ENCODE measurements at regions not wholly inside any gene's neighbourhood (a gene's known extent, or its start where the extent isn't known, plus 50 kb on each side); places are given as distances from the start of the nearest gene placed in this dataset.

GRCh38 chr1:147472489-147472888 is 68.8 kb upstream of the BCL9 start:
- DNase-seq, result no peak
- Histone ChIP-seq H3K27me3 (ENCODE audit: low read depth) (no peaks in the 10 kb centered on the region), H3K4me1 (no peaks in the 10 kb centered on the region), H3K36me3 (no peaks in the 10 kb centered on the region), H3K27ac (replicated peaks) (no peak overlapping the region), H3K9me3 (replicated peaks) (peaks cover 1% of the 10 kb centered on the region), H3K4me3 (no peak overlapping the region)
- no peak for TF ChIP-seq CTCF (IDR thresholded peaks at IDR 0.05; ENCODE audit: borderline replicate concordance)
- intact Hi-C loops (cut with micrococcal nuclease), result no loop called here

GRCh38 chr1:147472966-147473732 is 68.2 kb upstream of the BCL9 start:
- intact Hi-C loops (cut with micrococcal nuclease), result no loop called here
- no peak for DNase-seq
- no peaks in the 10 kb centered on the region for H3K36me3 ChIP-seq
- H3K27ac ChIP-seq (replicated peaks), result no peak overlapping the region
- H3K4me1 ChIP-seq, result no peaks in the 10 kb centered on the region
- H3K27me3 ChIP-seq (ENCODE audit: low read depth), result no peaks in the 10 kb centered on the region
- no peaks in the 10 kb centered on the region for H3K9me3 ChIP-seq (replicated peaks)
- no peak overlapping the region for H3K4me3 ChIP-seq
- TF ChIP-seq CTCF (IDR thresholded peaks at IDR 0.05; ENCODE audit: borderline replicate concordance), result no peak

- Histone ChIP-seq H3K36me3 (no peaks in the 10 kb centered on the region), H3K27me3 (ENCODE audit: low read depth) (no peaks in the 10 kb centered on the region), H3K9me3 (replicated peaks) (no peaks in the 10 kb centered on the region), H3K27ac (replicated peaks) (no peak overlapping the region), H3K4me3 (no peak overlapping the region), H3K4me1 (no peaks in the 10 kb centered on the region)
- intact Hi-C loops (cut with micrococcal nuclease), result no loop called here
- no peak for TF ChIP-seq CTCF (IDR thresholded peaks at IDR 0.05; ENCODE audit: borderline replicate concordance)
- DNase-seq, result no peak
These were observed 67.6 kb upstream of the BCL9 start for GRCh38 chr1:147473733-147474049.

- intact Hi-C loops (cut with micrococcal nuclease), result no loop called here
- Histone ChIP-seq H3K27ac (replicated peaks) (no peak overlapping the region), H3K4me1 (no peaks in the 10 kb centered on the region), H3K4me3 (no peak overlapping the region), H3K27me3 (ENCODE audit: low read depth) (peaks cover 10% of the 10 kb centered on the region), H3K36me3 (no peaks in the 10 kb centered on the region), H3K9me3 (replicated peaks) (no peaks in the 10 kb centered on the region)
- no peak for DNase-seq
- no peak for TF ChIP-seq CTCF (IDR thresholded peaks at IDR 0.05; ENCODE audit: borderline replicate concordance)
These were observed 65.8 kb upstream of the BCL9 start for GRCh38 chr1:147475488-147475887.

GRCh38 chr1:147478521-147478920 is 62.8 kb upstream of the BCL9 start:
- intact Hi-C loops (cut with micrococcal nuclease), result no loop called here
- no peaks in the 10 kb centered on the region for H3K9me3 ChIP-seq (replicated peaks)
- no peak for TF ChIP-seq CTCF (IDR thresholded peaks at IDR 0.05; ENCODE audit: borderline replicate concordance)
- H3K27me3 ChIP-seq (ENCODE audit: low read depth), result peaks cover 22% of the 10 kb centered on the region
- H3K36me3 ChIP-seq, result no peaks in the 10 kb centered on the region
- H3K4me3 ChIP-seq, result no peak overlapping the region
- no peaks in the 10 kb centered on the region for H3K4me1 ChIP-seq
- no peak for DNase-seq
- no peak overlapping the region for H3K27ac ChIP-seq (replicated peaks)

All from left ventricle myocardium inferior (tissue), 1 donor.